GM18508 (cell line): ENCODE measurements at regions not wholly inside any gene's neighbourhood (a gene's known extent, or its start where the extent isn't known, plus 50 kb on each side); places are given as distances from the start of the nearest gene placed in this dataset.
"Not testable (repeated sequence)": the region's sequence is repeated elsewhere in the genome, so short reads cannot be mapped to it uniquely, and the experiment has no call there.

Experiments used
- ATAC-seq: cut with Tn5 transposase; IDR thresholded peaks from one replicate; pipeline ENCODE4 v1.9.1; 2021; ENCODE audit warnings: moderate number of reproducible peaks; ENCODE audit not compliant: insufficient read depth, unreplicated experiment

DNA sequence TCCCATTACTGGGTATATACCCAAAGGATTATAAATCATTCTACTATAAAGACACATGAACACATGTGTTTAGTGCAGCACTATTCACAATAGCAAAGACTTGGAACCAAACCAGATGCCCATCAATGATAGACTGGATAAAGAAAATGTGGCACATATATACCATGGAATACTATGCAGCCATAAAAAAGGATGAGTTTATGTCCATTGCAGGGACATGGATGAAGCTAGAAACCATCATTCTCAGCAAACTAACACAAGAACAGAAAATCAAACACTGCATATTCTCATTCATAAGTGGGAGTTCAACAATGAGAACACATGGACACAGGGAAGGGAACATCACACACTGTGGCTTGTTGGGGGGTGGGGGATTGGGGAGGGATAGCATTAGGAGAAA lies 225.2 kb upstream of the PRDM1 start:
- not testable (repeated sequence) for ATAC-seq

DNA sequence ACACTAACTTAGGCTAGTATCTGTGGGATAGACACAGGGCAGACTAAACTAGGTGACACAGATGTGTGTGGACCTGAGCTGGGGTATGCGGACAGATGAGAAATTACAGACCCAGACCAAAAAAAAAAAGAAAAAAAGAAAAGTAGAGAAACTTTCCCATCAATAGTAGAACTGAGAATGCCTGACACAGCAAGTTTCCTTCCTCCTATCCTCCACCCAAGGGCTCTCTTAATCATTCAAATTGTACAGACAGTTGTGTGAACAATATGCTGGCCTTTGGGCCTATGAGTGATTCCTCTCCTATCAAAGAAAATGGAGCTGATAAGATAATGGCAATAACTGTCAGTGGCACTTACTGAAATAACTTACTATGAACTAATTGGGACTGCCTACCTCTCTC lies 226.7 kb upstream of the PRDM1 start:
- no peak for ATAC-seq

DNA sequence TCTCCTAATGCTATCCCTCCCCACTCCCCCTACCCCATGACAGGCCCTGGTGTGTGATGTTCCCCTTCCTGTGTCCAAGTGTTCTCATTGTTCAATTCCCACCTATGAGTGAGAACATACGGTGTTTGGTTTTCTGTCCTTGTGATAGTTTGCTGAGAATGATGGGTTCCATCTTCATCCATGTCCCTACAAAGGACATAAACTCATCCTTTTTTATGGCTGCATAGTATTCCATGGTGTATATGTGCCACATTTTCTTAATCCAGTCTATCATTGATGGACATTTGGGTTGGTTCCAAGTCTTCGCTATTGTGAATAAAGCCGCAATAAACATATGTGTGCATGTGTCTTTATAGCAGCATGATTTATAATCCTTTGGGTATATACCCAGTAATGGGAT lies 227.5 kb upstream of the PRDM1 start:
- not testable (repeated sequence) for ATAC-seq

DNA sequence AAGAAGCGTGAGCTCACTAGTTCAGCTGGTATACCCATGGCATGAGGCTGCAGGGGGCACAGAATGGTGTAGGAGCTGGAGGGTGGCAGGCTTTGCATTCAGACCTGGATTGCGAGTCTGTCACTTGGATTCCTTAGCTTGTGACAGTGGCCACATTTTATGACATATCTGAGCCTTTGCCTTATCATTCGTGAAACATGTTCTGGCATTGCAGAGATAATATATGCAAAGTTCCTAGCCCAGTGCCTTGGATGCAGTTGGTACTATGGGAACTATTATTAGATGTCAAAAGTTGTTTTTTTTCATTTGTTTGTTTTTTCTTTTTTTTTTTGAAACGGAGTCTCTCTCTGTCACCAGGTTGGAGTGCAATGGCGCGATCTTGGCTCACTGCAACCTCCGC lies 230.7 kb upstream of the PRDM1 start:
- no peak for ATAC-seq

DNA sequence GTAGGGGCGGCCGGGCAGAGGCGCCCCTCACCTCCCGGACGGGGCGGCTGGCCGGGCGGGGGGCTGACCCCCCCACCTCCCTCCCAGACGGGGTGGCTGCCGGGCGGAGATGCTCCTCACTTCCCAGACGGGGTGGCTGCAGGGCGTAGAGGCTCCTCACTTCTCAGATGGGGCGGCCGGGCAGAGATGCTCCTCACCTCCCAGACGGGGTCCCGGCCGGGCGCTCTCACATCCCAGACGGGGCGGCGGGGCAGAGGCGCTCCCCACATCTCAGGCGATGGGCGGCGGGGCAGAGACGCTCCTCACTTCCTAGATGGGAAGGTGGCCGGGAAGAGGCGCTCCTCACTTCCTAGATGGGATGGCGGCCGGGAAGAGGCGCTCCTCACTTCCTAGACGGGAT lies 232.2 kb upstream of the PRDM1 start:
- not testable (repeated sequence) for ATAC-seq

DNA sequence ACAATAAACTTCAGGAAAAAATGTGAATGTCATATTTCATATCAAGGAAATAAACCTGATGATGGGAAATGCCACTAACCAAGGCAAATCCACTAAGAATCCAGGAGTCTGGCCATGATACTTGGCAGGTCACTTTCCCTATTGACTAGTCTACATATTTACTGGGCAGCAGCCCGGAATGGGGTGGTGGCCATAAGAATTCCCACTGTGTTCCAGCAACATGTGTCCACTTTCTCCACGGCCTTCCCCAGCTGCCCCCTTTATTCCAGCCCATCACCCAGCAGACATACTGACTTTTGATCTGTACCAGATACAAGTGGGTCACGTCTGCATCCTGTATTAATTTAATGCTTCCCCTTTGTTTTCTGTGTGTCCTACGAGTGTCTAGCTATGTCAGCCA lies 234.5 kb upstream of the PRDM1 start:
- no peak for ATAC-seq

DNA sequence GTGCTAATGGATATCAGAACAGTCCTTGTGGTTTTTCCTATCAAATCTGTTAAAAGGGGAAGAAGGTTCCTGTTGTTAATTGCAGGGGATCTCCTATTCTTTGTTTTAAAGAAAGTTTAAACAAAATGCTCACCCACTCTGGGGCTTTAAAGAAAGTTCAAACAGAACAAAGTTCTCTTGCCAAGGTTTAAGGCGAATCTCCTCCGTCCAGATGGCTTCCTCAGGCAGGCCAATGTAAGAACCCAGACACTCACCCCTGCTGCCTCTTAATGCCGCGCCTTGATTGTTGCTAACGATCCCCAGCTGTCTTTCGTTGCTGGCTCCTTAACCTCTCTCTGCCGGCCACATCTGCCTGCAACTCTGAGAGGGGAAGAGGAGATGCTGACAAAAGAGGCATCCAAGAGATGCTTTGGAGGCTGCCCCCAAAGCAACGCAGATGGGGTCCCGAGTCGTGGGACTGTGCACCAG lies 235.0 kb upstream of the PRDM1 start:
- no peak for ATAC-seq

DNA sequence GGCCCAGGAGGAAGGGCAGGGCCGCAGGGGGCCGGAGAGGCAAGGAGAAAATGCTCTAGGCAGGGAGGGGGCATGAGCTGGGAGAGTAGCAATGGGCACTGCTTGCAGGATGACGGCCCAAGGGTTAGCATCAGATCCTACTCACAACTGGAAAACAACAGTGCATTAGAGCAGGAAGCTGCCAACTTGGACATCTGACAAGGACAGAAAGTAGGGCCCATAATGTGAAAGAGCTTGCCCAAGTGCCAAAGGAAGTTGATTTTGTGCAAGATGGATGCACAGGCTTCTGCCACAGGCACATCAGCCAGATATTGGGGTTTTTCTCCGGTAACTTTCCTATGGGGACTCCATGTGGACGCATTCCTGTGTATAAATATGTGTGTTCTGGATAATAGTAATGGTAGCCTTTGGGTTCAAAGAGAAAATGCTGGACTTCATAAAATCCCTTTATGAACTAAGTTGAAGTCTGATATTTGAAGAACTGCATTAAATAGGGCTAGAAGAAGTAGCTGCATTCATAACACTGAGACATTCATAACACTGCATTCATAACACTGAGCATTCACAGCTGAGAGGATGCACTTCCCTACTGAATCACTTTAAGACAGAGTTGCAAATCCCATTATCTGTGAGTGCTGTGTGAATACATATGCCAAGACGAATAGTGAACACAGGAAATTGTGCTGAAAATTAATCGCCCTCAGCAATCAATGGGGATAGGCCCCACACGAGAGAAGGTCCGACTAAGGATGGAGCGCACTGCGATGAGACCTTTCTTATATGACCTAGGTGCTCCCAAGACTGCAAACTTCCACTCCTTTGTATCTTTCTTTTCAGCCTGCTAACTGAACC lies 235.6 kb upstream of the PRDM1 start:
- ATAC-seq, result no peak

DNA sequence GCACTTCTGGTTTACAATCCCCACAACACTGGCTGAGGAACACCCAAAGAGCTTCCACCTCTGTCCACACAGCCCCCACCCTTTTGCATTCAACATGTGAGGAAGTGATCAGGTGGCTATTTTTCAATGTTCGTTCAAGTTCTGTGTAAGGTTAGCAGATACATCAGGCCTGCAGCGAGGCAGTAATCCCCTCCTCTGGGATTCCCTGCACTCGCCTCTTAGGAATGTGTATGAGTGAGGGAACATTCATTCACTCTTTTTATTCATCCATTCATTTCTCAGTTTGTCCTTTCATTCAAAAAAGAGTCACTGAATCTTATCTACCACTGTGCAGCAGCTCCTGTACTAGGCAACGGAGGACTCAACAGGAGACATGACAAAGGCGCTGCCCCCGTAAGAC lies 236.4 kb upstream of the PRDM1 start:
- ATAC-seq, result no peak

DNA sequence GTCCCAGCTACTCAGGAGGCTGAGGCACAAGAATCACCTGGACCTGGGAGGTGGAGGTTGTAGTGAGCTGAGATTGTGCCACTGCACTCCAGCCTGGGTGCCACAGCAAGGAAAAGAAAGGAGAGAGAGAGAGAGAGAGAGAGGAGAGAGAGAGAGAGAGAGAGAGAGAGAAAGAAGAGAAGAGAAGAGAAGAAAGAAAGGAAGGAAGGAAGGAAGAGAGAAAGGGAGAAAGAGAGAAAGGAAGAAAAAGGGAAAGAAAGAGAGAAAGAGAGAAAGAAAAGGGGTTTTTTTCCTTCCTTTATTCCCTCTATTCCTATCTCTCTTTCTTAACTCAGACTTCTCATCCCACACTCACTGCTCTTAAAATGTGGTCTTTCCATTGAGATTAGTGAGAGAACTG lies 238.7 kb upstream of the PRDM1 start:
- ATAC-seq, result no peak

DNA sequence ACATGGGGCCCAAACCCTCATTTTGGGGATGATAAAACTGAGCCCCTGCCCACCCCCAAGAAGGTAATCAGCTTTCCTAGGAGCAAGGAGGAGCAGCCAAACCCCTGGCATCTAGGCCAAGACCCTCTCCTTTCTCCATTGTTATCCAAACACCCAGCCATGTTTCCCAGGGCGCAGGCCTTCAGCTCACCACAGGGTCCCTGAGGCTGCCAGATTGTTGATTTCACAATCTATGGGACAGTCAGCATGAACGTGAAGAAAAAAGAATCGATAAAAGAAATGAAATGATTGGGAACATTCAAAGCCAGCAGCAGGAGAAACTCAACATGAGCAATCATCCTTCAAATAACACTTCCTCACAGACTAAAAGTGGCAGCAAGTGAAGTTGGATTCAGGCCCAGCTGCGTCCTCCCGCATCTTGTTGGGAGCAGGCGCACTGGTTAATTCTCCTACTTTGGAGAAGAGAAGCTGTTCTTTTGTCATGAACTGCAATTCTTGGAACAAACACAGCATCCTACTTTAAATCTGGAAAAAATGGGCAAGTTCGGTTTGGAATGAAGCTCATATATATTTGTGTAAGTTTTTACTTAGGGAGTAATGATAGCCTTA lies 241.8 kb upstream of the PRDM1 start:
- no peak for ATAC-seq

DNA sequence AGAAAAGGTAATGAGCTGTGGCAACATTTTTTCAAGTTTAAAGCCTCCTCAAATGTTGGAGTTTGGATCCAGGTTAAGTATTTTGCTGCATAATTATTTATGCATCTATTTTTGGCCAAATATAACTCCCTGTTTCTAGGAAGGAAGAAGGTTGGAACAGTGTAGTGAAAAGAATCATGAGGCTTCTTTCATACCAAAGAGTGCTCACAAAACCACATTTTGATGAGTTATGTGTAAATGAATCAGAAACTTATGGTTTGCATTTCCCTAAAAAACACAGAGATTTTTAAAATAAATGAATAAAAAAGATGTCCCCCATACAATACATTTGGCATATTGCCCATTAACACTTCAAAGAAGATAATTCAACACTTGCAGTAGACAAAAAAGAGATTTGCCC lies 246.9 kb upstream of the PRDM1 start:
- ATAC-seq, result no peak

DNA sequence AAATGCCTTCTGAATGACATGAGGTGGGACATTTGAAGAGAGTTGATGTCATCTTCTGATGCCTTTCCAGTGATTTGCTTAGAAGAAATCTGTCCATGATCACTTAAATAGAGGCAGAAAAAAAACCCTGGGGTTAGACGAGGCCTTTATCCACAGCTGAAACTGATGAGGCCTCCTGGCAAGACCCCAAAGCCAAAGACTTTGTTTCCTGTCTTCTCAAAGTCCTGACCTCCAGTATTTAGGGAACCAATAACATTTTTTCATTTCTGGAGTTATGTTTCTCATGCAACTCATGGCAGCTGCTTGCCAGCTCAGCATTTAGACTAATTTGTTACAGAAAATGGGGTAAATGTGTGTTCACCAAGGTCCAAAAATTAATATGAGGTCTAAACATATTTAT lies 248.0 kb upstream of the PRDM1 start:
- no peak for ATAC-seq

DNA sequence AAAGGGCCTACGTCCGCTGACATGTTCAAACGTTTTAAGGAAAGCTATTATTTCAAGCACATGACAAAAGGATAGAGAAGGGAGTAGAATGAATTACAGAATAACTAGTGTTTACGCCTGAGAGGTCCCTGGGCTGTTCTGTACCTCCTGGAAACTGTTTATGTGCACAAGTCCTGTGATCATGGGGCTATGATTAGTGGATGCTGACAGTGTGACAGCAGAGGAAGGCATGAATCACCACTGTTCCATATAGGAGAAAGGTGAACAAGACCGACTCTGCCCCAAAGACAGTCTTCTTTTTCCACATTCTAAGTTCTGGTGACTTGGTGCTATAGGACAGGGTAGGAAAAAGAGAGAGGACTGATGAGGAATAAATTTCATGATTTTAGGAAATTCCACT lies 249.2 kb upstream of the PRDM1 start:
- ATAC-seq, result no peak

DNA sequence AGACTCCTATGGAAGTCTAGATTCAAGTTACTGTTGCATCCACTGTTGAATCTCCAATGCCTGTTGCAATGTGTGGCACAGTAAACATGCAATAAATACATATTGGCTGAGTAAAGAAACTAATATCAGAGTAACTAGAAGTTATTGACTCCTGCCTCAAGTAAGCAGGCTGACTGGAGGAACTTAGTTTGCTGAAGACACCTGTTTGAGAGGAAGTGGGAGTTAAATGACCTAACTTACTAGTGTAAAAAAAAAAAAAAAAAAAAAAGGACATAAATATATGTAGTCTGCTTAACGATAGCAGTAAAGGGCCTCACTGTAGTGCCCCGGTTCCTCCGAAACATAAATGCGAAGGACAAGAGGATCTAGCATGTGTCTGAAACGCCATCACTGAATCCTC lies 249.8 kb upstream of the PRDM1 start:
- no peak for ATAC-seq

DNA sequence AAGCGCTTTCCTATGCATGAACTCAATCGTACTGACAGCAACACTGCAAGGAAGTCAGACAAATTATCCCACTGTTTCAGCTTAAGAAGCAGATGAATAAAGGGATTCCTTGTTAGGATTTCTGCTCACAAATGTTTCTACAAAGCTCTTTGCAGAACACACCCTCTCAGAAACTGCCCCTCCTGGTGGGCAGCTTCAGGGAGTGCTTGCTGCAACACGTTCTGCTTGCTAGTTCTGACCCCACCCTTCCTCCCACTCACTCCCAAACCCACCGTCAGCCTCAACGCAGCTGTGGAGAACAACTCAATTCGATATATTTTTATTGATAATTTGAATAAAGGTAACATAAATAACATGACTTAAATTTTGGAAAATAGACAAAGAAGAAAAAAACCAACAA lies 250.8 kb upstream of the PRDM1 start:
- no peak for ATAC-seq

DNA sequence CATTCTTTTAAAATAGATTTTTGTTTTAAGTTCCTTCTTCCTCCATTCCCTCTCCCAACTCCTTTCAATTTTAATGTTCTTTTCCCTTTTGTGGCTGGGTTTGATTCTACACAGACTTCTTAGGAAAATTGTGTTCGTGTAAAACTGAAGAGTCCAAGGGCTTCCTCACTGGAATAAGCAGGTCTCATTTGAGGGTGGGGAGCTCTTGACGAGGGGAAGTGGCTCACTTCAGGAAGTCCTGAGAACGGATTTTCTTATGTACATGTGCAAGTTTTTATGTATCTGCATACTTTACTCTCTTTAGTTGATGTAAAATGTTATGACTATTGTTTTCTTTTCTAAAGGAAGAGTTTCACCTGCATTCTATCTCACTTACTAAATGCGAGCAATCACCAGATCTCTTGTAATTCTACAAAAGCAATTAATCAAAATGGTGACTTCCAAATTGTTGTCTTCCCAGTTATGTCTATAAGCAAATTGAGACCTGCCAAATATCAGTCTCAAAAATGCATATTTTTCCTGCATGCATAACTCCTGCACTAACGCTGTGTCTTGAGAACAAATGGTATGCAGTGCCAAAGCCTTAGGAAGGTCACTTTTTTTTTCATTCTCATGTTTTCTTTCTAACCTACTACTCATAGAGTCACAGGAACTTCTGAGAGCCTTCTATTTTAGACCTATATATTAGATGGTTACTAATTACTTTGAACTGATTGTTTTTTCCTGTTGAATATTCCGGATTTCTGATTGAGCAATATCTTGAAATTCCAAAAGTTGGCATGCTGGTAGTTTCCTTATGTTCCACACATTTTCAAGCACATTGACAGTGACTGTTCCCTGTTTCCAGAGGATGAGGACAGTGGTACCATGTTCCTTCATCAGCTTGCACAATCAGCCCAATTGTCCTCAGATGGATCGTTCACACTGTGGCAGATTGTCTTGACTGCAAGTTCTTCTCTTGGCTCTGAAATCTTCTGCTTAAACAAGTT lies 251.9 kb upstream of the PRDM1 start:
- no peak for ATAC-seq

DNA sequence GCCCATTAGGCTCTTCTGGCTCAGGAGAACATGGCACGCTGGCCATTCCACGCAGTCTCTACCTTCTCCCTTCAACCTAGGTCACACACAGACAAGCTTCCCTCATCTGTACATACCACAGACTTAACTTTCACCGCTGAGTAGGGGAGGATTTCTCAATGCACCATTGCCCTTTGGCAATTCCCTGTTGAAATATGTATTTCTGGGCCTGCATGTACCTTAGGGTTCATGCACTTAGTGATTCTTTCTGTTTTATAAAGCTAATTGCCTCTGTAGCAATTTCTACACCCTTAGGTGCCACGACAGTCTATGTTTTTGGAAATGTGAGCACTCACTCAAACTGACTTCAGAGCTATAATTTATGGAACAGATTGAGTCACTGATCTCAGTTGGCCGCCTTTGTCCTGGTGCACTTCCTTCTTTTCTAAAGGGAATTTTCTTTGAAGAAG lies 253.8 kb upstream of the PRDM1 start:
- no peak for ATAC-seq

DNA sequence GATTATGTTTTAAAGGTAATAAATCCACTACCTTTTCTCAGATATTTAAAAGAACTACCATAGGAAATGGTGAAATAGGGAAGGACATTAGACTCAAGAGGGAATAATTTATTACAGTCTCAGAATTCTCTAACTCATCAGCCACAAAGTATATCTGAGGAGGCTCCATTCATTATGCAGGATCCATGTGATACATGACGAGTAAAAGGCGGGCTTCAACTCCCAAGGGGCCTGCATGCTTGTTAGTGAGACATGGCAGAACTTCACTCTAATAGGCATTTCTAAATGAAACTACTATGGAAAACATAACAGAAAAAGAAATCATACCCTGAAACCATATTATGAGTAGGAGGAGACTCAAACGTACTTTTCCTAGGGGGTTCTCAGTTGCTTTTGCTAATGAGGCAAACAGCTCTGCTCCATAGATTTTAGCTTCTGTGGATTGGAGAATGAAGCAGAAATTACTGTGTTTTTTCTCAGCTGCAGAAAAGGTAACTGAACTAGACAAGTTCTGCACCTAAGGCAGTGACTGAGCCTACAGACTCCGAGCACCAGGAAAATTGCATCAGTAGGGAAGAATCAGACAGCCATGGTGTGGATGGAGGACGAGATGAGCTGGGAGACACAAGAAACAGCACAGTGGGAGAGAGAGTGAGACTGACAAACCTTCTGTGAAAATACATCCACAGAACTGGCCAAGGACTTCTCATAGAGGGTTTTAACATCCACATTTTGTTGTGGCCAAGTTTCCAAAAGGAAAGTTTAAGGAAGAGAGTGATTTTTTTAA lies 254.6 kb upstream of the PRDM1 start:
- no peak for ATAC-seq

DNA sequence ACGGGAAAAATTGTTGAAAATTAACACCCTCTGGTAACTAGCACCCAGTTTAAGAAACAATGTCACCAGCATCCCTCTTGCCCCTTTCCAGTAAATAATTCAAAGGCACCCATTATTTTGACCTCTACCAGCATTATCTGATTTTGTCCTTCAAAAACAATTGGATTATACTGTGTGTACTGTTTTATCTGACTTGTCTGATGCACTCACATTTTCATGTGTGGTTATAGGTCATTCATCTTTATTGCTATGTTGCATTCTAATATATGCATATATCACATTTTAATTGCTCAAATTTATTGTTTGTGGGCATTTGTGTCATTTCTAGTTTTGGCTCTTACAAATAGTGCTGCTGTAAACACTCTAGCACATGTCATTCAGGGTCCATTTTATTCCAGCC lies 260.9 kb upstream of the PRDM1 start:
- no peak for ATAC-seq
